HG03378 (cell line): ENCODE measurements at regions not wholly inside any gene's neighbourhood (a gene's known extent, or its start where the extent isn't known, plus 50 kb on each side); places are given as distances from the start of the nearest gene placed in this dataset.
"Not testable (repeated sequence)": the region's sequence is repeated elsewhere in the genome, so short reads cannot be mapped to it uniquely, and the experiment has no call there.

Experiments
- ATAC-seq: cut with Tn5 transposase; IDR thresholded peaks from one replicate; pipeline ENCODE4 v1.9.1; 2021; ENCODE audit warnings: mild to moderate bottlenecking, moderate library complexity; ENCODE audit not compliant: unreplicated experiment

DNA sequence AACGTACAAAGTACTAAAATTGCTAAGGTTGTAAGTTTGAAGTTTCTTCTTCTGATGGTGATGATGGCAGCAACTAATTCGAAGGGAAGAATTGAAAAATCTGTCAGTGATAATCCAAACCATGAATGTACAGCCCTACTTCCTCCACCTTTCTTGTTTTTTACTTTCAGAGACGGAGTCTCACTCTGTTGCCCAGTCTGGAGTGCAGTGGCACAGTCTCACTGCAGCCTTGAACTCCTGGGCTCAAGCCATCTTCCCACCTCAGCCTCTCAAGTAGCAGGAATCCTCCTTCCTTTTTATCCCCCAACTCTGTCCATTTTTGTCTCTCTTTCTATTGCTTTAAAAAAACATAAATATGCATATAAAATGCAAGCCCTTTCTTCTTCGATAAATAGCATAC, 112.3 kb upstream of the SOX21 start:
- ATAC-seq: no peak

DNA sequence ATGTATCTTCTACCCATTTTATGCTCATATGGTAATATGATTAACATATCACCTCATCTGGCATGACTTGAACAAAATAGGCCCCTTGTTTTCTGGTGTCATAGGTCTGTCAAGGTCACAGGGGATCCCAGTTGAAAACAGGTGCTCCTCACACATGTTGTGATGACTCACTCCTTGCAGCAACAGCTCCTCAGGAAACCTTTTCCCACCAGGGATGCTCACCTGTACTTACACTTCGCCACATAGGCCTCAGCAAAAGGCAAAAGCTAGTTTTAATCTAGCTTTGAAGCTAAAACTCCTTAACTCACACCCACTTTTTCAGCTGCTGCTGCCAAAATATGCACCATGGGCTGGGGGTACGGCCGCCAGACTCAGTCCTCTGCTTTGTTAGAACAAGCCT, 110.0 kb upstream of the SOX21 start:
- ATAC-seq: no peak

DNA sequence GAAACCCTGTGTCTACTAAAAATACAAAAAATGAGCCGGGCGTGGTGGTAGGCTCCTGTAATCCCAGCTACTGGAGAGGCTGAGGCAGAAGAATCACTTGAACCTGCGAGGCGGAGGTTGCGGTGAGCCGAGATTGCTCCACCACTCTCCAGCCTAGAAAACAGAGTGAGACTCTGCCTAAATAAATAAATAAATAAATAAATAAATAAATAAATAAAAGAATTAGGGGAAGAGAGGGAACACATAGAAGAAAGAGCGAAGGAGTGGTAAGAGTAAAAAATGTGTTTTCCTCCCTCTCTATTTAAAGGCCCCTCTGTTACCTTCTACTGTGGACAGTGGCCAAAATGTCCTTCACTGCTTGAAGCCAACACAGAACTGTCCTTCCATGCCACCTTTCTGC, 103.9 kb upstream of the SOX21 start:
- ATAC-seq: no peak

DNA sequence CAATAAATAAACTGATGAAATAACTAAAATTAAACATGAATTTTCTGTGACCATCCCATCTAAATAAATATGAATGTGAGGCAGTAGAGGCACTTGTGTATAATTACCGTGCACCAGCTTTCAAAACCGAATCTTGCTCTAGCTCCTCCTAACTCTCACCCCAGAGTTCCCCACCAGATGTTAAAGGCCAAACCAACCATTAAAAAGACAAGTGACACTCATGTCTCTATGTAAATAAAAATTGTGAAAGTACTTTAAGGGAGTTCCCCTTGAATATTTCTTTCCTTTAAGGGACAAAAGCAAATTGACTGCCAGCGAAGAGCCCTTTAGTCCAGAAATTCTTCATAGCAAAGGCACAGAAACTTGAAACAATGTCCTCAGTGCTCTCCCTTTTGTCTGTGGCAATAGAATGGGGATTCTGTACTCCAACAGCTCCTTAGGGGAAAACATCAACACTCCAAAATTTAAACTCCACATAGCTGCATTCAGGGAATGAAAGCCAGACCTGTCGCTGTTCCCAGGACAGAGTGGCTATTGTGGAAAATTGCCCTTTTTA, 101.7 kb upstream of the SOX21 start:
- peak; percentile 53 for ATAC-seq

DNA sequence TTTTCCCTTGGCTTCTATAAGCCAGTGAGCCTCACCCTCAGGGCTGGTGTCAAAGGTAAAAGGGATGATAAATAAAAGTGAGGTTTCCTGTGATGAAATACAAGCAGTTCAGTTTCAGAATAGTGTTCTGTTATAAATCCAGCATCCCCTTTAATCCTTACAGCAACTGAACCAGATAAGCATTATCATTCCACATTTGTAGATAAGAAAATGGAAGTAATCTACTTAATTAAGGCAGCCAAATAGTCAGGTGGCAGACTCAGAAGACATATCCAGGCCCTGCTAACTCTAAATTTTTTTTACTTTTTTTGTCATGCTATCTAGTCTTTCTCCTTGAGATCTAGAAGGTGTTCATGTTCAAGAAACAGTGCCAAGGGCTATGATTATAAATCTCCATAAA, 99.4 kb upstream of the SOX21 start:
- no peak for ATAC-seq

DNA sequence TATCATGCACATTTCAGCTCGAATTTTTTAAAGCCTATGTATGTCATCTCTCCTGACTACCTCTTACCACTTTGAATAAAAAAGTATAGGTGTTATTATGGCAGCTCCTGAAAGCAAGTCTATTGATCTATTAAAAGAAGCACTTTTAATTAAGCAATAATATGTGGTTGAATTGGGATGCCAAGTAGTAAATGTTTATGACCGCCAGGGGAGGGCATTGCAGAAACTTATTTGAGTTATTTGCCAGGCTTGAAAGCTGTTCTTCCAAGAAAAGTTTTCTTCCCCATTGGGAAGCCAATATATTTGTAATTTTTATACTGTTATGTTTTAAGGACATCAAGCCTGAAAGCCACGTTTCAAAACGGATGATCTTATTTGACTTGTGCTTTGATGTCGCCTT, 88.1 kb upstream of the SOX21 start:
- ATAC-seq: no peak

DNA sequence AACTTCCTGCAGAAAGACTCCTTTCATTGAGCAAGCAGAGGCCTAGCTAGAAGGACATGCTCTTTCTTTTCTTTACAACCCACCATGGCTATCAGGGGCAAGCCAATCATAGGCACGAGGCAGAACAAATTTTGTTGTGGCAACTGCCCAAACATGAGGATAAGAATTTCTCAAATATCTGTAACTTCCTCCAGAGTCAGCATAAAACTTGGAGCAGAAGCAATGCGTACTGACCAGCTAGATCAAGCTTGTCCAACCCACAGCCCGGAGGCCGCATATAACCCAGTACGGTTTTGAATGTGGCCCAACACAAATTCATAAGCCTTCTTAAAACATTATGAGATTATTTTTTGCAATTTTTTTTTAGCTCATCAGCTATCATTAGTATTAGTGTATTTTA, 87.0 kb upstream of the SOX21 start:
- ATAC-seq: no peak

DNA sequence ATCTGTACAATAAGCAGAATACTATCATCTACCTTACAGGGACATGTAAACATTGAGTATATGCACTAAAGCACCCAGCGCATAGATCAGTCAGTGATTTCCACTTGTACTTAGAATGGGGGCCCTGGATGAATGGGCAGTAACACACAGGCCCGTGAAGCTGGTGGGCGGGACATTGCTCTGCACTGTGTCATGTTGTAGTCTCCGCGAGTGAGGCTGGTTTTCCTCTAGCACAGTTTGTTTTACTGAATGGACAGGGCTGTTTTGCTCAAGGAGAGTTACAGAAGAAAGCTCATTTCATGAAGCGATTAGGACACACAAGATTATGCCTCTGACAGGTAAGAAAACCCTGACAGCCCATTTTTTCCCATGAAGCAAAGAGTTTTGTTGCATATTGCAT, 86.4 kb upstream of the SOX21 start:
- no peak for ATAC-seq

DNA sequence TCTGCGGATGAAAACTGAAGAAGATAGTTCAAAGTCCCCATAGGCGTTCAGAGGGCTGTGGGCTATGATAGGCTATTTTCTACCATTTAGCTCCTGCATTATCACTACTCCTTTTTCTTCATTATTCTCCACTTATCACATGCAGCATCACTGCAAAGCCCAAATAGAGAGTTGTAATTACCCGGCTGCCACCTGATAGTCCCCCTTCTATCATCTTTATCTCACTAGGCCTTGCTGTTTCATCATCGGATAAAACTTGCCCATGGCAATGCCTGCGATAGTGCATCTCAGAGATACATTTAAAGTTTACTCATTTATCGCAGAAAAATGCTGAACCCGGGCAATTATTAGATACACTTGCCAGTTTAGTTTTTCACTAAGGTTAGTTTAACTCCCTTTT, 82.9 kb upstream of the SOX21 start:
- ATAC-seq: no peak

DNA sequence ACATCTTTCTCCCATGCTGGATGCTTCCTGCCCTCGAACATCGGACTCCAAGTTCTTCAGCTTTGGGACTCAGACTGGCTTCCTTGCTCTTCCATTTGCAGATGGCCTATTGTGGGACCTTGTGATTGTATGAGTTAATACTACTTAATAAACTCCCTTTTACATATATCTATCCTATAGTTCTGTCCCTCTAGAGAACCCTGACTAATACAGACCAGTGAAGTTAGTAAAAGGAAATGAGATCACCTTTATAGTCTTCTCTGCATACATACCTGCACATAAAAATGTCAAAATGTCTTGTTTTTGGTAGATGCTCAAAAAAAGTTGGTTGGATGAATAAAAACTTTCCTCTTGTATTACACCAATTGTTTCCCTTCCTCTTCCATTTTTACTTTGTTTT, 73.9 kb upstream of the SOX21 start:
- ATAC-seq: not testable (repeated sequence)

DNA sequence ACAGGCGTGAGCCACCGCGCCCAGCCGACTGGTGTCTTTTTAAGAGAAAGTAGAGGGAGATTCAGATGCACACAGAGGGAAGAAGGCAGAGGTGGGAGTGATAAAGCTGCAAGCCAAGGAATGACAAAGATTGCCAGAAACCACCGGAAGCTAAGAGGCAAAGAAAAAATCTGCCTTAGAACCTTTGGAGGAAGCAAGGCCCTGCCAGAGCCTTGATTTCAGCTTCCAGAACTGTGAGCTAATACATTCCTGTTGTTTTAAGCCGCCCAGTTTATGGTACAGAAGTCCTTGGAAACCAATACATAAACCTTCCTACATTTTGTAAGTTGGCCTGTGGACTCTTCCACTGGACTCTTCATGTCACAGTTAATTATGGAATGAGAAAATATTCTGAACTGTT, 71.7 kb upstream of the SOX21 start:
- ATAC-seq: no peak

DNA sequence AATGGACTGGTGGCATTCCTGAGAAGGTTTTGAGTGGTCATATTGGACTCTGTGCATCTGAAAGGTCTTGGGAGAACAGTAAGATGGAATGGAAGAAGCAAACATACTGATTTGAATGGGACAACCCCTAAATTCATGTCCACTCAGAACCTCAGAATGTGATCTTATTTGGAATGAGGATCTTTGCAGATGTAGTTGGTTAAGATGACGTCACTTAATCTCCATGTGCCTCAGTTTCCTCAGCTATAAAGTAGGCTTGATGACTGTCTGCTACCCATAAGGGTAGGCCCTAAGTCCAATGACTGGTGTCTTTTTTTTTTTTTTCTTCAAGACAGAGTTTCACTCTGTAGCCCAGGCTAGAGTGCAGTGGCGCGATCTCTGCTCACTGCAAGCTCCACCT, 71.1 kb upstream of the SOX21 start:
- no peak for ATAC-seq

DNA sequence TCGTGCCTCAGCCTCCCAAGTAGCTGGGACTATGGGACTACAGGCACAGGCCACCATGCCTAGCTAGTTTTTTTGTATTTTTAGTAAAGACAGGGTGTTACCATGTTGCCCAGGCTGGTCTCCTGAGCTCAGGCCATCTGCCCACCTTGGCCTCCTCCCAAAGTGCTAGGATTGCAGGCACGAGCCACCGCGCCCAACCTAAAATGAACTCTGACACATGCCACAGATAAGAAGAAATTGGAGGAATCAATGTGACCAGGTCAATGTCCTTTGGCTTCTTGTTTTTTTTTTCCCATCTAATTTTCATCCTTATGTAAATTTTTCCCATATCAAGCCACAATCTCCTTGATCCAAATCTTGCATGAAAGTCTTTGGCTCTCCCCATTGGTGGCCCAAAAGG, 68.1 kb upstream of the SOX21 start:
- ATAC-seq: no peak

DNA sequence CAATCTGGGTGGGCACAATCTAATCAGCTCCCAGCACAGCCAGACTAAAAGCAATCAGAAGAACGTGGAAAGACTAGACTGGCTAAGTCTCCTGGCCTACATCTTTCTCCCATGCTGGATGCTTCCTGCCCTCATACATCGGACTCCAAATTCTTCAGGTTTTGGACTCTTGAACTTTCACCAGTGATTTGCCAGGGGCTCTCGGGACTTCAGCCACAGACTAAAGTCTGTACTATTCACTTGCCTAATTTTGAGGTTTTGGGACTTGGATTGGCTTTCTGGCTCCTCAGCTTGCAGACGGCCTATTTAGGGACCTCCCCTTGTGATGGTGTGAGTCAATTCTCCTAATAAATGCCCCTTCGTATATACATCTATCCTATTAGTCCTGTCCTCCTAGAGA, 66.6 kb upstream of the SOX21 start:
- no peak for ATAC-seq

DNA sequence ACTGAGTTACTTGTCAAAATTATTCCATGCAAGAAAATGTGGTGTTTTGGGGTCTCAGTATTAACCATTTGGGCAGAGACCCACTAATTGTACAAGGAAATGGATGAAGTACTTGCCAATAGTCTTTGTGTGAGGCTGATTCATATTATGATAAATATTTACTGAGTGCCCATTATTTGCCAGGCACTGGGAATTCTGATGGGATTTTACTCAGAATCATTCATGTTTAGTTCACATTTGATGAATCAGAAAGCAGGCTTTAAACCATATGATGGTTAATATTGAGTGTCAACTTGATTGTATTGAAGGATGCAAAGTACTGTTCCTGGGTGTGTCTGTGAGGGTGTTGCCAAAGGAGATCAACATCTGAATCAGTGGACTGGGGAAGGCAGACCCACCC, 66.2 kb upstream of the SOX21 start:
- no peak for ATAC-seq

DNA sequence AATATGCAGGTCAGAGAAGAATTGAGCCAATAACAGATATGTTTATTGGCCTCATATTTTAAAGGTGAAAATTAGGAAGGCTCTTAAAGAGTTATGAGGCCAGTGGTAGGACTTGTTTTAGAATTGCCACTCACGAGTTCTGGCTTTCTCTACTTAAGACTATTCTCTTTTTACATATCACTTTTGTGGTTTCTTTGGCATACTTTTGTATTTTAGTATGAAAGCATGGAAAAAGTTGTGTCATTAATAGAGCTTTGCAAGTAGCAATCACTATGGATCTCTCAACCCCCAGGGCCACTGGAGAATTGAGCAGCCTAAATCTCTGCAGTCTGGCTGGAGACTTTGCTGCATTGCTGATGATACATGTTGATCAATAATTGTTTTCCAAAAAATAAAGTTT, 64.6 kb upstream of the SOX21 start:
- ATAC-seq: no peak

DNA sequence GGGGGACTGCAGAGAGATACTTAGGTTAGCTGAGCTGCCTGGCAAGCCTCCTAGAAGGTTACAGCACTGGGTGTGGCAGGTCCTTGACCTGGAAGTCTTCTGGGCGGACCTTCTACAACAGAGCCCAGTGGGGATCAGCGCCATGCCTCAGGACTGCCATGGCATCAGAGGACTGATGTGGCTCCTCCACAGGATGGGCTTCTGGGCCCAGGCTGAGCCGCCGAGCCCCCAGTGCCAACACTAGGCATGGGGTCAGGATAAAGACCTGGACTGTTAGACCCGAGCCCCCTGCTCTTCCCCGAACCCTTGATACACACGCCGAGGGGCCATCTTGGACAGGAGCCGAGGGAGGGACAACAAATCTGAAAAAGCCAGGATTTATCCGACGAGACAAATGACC, 64.0 kb upstream of the SOX21 start:
- no peak for ATAC-seq

DNA sequence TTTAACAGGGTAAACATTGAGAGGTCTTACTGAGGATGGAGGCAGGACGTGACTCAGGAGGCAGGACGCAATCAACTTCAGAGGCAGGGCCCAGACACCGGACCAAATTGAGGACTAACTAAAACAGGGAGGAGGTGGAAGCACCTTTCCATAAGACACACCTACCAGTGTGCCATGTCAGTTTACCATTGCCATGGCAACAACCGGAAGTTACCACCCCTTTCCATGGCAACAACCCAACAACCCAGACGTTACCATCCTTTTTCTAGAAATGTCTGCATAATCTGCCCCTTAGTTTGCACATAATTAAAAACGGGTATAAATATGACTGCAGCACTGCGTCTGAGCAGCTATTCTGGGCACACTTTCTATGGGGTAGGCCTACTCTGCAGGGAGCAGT, 53.5 kb upstream of the SOX21 start:
- ATAC-seq: no peak

DNA sequence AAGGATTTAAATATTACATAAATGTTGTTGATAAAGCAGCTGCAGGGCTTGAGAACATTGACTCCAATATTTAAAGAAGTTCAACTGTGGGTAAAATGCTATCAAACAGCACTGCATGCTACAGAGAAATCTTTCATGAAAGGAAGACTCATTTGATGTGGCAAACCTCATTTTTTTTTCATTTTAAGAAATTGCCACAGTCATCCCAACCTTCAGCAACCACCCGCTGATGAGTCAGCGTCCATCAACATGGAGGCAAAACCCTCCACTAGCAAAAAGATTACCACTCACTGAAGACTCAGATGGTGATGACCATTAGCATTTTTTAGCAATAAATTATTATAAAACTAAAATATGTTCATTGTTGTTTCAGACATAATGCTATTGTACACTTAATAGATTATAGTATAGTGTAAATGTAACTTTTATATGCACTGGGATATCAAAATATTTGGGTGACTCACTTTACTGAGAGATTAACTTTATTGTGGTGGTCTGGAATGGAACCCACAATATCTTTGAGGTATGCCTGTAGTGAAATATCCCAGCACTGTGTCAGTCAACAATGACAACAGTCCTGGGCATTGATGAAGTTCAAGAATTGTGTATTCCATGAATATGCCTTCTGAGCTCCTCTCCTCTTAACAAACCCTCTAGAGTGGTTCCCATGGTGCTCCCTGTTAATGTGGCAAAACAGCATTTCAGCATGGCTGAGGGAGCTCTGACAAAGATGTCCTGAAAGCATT, 52.4 kb upstream of the SOX21 start:
- no peak for ATAC-seq
